Stimulated activated CD4-positive, alpha-beta T cell treated with anti-CD3 and anti-CD28 coated beads, Interleukin-15, amount 100 ng/mL, for 48 hours (primary cell): ENCODE measurements at regions not wholly inside any gene's neighbourhood (a gene's known extent, or its start where the extent isn't known, plus 50 kb on each side); places are given as distances from the start of the nearest gene placed in this dataset.
"Not testable (repeated sequence)": the region's sequence is repeated elsewhere in the genome, so short reads cannot be mapped to it uniquely, and the experiment has no call there.

Source experiments
- DNase-seq, 2 donors: peaks; one replicate each; pipeline ENCODE4 v3.0.0-alpha.2; 2020; ENCODE audit warnings: low read depth in 2 of 2

DNA sequence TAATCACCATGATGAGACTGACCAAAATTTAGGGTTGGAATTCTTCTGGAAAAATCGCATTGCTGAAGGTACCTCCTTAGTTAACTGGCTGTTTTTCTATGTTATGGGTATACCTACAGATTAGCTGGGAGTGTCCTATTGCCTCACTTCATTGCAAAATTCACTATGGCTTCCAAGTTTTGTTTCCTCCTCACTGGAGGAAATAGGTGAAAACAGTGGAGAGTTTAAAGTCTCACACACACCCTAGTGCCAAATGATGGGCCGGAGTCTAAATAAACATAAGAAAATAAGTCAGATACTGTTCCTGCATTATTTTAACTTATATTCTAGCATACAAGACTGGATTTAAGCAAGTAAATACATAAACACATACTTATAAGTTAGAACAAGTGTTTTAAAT lies 98.2 kb downstream of the AHR start:
- DNase-seq, result no peak

DNA sequence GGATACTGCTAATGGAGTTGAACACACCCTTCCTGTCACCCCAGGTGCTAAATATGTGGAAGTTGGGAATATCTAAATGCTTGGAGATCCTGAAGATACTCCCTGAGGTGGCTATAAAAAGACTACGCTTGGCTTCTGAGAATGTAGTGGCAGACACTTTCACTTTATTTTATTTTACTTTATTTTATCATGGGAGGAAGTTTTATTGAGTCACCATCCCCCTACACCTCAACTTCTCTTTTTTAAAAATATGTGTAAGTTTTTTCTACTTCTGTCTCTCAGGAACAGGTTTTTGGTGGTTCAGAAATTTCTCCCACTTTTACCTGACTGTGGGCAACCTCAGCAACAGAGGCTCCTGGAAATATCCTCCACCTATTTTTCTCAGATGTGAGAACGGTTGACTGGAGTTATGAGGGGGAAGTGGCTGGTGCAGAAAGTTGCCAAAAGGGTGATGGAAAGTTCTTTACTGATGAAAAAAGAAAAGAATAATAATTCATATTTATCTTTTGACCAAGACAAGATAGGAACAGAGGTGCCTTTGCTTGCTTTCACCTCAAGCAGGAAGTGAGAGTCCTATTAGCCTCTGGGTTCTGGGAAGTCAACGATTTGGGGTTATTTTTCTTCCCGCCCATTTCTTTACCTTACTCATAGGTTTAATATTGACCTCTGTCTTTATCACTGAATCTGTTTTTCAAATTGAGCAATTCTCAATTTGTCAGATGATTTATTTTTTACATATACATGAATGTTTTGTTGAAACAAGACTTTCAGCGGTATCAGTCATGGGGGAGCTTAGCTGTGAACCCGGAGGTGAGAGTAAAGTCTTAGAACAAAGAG lies 103.6 kb downstream of the AHR start:
- DNase-seq, result peak in 1 of 2 donors; percentile 1

GRCh38 chr7:17402628-17403278 lies 104.3 kb downstream of the AHR start:
- DNase-seq, result no peak

- DNase-seq, result no peak
These were observed 105.6 kb downstream of the AHR start for GRCh38 chr7:17404006-17404405.

DNA sequence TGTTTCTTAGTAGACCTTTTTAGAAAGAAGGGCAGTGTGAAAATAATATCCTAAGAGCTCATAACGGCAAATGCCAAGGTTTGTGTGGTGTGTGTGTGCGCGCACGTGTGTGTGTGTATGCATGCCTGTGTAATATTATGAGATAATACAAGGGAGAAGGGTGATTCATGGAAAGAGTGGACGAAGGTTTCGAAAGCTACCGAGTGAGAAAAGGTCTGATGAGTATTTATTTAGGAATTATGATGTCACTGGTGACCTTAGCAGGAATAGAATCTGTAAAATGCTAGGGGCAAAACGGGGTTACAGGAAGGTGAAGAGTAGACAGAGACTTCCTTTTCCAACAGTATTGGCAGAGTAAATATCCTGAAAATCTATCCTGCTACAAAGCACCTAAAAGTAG lies 107.3 kb downstream of the AHR start:
- DNase-seq, result no peak

GRCh38 chr7:17406738-17407137 lies 108.3 kb downstream of the AHR start:
- DNase-seq, result no peak

DNA sequence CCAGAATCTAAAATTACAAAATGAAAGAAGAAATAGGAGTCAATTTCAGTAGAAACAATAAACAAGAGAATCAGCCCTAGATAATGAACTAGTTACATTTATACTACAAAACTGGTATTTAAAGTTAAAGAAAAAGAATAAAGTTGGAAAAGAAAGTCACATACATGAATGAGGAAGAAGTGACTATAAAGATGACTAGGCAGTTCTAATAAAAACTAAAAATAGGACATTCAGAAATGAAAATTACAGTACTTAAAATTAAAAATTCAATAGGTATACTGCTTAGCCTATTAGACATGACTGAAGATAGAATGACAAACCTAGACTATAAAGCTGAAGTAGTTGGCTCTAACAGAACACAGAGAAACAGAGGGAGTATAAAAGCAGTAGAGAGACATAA lies 108.8 kb downstream of the AHR start:
- DNase-seq, result no peak

DNA sequence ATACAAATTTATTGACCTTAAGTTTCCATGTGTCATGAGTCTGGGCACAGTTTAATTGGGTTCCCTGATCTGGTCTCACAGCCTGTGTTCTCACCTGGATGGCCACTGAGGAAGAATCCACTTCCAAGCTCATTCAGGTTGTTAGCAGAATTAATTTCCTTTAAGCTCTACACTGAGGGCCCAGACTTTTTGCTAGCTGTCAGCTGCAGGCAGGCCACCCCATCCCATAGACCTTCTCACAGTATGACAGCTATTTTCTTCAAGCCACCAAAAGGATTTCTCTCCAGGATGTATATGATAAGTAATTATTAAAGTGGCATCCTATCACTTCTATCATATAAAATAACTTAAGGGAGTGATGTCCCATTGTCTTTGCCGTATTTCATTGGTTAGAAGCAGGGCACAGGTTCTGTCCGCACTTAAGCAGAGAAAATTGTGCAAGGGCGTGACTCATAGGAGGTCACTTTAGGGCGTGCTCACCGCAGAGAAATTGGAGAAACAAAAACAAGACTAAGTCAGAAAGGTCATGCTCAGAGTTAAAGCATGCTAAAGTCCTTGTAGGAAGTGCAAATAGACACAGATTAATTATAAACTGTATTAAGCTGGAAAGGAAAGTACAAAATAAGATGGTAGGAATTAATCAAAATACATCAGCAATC lies 109.9 kb downstream of the AHR start:
- DNase-seq, result no peak

DNA sequence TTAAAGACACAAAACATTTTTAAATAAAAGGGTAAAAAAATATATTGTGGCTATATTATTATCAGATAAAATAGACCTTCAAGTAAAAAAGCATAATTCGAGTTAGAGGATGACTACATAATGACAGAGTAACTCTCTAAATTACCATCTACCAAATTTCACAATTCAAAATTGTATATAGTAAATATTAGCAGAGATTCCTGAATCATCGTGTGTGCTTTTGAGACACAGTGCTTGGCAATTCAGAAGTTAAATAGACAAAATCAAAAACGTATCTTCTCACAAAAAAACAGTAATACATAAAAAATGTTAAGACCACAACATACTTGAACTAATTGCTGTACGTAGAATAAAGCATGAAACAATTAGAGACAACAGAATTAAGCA lies 110.4 kb downstream of the AHR start:
- DNase-seq, result no peak

GRCh38 chr7:17411922-17412321 lies 113.5 kb downstream of the AHR start:
- no peak for DNase-seq

DNA sequence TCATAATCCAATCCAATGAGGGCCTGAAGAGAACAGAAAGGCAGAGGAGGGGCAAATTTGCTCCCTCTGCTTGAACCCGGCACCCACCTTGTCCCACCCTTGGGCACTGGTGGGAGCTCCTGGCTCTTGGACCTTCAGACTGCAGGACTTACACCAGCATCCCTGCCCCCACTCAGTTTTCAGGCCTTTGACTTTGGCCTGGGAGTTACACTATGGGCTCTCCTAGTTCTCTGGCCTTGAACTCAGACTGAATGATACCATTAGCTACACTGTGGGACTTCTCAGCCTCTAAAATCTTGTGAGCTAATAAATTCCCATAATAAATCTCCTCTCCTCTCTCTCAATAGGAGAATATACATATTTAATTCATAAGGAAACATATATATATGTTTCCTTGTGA lies 114.4 kb downstream of the AHR start:
- DNase-seq, result no peak

DNA sequence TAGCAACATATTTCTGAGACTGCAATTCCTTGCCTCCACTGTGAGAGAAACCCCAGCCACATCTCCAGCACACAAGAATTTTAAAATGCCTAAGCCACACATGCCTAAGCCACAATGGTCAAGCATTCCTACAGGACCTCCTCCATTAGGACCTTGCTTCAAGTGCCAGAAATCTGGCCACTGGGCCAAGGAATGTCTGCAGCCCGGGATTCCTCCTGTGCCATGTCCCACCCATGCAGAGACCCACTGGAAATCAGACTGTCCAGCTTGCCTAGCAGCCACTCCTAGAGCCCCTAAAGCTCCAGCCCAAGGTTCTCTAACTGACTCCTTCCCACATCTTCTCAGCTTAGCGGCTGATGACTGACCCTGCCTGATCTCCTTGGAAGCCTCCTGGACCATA lies 117.5 kb downstream of the AHR start:
- no peak for DNase-seq

DNA sequence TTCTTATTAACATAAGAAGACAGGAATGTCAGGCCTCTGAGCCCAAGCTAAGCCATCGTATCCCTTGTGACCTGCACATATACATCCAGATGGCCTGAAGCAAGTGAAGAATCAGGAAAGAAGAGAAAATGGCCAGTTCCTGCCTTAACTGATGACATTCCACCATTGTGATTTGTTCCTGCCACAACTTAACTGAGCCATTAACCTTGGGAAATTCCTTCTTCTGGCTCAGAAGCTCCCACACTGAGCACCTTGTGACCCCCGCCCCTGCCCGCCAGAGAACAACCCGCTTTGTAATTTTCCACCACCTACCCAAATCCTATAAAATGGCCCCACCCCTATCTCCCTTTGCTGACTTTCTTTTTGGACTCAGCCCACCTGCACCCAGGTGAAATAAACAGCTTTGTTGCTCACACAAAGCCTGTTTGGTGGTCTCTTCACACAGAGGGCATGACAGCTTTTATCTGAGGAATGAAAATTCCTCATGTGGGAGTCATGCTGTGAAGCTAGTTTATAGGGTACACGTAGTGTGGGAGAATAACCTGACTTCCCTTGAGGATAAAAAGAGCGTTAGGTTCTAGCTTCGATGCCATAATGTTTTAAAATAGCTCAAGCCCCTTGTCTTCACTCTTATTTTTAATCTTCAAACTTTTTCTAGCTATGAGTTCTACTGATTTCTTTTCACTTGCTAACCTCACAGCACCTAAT lies 122.0 kb downstream of the AHR start:
- DNase-seq, result not testable (repeated sequence)

GRCh38 chr7:17421941-17422340 lies 123.5 kb downstream of the AHR start:
- no peak for DNase-seq

- no peak for DNase-seq
These were observed 124.5 kb downstream of the AHR start for GRCh38 chr7:17422966-17423365.

DNA sequence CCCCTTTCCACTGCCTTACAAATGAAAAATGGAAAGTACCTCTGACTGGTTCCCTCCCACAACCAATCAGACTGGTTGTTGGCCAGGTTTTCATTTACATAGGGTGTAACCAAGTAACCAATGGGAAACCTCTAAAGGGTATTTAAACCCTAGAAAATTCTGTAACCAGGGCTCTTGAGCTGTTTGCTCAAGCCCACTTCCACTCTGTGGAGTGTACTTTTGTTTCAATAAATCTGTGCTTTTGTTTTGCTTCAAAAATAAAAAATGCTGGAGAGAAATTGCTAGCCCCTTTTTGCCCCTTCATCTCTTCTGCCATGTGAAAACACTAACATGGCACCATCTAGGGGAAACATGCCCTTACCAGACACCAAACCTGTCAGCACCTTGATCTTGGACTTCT lies 129.5 kb downstream of the AHR start:
- no peak for DNase-seq

DNA sequence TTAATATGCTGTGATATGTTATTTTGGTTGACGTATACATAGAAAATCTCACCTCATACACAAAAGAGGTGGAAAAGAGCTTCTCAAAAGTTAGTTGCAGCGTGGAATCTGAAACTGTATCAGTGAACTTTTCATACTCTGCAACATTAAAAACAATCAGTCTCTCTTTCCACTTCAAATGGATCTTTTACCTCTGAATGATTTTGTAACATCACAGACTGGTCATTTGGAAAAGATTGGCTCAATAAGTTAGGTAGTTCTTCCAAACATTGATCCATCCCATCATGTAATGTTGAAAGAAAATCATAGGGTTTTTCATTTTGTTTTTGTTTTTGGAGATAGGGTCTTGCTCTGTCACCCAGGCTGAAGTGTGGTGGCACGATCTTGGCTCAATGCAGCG lies 131.1 kb downstream of the AHR start:
- no peak for DNase-seq

DNA sequence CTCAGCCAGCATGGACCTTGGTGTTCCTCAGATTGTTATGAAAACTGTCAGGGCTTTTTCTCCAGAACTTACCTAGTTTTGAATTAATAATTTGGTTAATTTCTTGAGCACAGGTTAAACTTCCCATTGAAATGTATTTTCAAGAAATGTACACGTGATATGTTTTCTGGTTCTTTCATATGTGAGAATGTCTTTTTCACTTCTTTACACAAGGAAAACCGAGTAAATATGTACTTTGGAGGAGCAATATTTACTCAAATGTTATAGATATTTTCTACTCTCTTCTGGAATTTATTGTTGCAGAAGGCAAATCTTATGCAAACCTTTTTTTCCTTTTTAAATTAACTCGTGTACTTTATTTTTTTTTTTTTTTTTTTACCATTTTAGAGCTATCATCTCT lies 134.3 kb downstream of the AHR start:
- no peak for DNase-seq

- no peak for DNase-seq
These were observed 135.7 kb downstream of the AHR start for GRCh38 chr7:17434191-17434590.

DNA sequence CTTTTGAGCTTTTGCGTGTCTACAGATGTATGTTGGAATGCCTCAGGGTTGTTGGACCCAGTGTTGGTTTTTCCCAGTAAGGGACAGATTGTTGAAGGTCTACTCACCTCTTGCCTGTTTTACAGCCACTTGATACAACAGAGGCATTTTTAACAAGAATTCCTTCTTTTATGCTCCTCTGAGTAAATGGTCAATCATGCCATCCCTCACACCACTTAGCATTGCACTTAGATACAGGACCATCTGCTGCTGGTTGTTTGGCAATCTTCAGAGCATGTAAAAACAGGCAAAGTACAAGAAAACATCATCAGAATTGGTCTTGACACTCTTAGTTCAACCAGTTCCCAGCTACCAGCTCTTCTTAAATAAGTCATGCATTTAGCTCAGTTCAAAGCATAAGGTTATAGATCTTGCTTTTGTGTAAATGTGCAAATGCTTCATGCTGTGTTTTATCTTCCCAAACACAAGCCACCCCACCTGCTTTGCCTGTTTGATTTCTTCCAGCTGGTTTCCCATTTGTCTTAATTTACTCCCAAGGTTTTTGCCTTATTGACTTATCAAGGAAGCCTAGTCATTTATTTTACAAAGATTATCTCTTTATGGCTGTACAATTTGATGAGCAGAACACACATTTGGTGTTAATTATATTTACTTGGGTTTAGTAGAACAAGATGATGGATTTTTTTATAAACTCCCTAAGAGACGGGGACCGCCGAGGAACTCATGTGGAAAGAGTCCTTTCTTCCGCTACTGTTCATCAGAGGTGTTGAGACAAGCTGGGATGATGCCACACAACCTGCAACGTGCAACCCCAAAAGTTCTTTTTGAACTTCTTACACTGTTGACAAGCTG lies 136.6 kb downstream of the AHR start:
- no peak for DNase-seq

DNA sequence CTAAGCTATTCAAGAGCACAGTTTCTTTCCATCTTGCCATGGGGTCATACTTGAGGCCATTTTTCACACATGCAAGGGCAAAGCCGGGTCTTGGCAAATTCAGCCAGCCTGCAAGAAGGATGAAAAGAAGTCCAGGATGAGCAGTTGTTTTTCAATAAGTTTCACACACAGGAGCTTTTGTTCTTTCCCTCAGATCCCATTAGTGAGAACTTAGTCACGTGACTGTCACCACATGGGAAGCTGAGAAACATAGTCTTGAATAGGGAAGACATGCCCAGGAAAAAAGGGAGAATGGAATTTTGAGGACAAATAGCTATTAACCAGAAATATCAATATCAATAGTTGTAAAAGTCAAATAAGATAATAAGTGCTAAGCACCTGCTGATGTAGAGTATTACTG lies 137.7 kb downstream of the AHR start:
- no peak for DNase-seq
